Hematopoietic multipotent progenitor cell treated with erythropoietin and hydrocortisone succinate and interleukin-3 and kit ligand, for 8 days (in vitro differentiated cells): ENCODE measurements at regions not wholly inside any gene's neighbourhood (a gene's known extent, or its start where the extent isn't known, plus 50 kb on each side); places are given as distances from the start of the nearest gene placed in this dataset.
"Not testable (repeated sequence)": the region's sequence is repeated elsewhere in the genome, so short reads cannot be mapped to it uniquely, and the experiment has no call there.

Source experiments
- DNase-seq: peaks from one replicate; pipeline ENCODE4 v3.0.0-alpha.2; 2015

DNA sequence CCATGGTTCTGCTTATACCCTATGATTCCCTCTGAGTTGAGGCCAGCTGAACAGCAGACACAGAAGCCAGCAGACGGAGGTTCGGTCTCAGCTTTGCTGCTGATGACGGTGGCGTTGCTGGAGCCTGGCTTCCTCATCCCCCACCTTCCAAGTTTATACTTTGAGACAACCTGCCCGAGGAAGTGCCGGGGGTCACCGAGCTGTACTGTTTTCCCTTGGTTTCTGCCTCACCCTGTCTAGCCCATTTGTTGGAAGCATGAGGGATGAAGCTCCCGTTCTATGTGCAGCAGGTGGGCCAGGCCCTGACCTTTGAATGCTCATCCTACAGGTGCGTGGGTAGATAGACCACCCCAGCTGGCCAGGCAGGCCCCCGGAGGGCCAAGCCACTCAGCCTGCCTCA lies 117.3 kb downstream of the MYCN start:
- no peak for DNase-seq

DNA sequence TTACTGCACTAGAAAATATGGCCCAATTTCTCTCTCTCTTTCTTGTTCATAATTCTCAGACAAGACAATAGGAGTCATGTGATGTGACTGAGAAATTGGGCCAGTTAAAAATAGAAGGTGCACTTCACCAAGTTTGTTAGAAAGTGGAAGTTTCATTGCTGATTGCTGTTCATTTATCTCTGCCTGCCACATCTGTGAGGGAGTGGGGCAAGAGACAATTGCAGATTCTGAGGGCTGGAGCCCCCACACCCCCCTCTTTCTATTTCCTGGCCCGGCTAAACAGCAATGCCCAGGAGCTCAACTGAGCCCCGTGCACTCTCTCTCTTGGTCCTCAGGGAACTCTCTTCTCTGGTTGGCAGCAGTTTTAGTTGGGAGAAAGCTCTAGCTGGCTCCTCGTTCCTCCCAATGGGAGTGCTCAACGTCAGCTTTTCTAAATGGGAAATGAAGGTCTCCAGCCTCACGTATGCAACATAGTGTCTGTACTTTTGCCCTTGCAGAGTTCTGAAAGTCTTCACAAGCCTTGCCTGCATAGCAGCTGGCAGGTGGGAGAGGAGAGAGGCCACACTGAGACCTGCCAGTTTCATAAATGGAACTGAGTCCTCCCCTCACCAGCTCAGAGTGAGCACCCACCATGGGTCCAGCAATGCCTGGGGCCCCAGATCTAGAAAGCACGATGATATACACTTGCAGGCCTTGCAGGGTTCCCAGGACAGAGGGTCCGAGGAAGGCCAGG lies 115.7 kb downstream of the MYCN start:
- peak; percentile 45 for DNase-seq

DNA sequence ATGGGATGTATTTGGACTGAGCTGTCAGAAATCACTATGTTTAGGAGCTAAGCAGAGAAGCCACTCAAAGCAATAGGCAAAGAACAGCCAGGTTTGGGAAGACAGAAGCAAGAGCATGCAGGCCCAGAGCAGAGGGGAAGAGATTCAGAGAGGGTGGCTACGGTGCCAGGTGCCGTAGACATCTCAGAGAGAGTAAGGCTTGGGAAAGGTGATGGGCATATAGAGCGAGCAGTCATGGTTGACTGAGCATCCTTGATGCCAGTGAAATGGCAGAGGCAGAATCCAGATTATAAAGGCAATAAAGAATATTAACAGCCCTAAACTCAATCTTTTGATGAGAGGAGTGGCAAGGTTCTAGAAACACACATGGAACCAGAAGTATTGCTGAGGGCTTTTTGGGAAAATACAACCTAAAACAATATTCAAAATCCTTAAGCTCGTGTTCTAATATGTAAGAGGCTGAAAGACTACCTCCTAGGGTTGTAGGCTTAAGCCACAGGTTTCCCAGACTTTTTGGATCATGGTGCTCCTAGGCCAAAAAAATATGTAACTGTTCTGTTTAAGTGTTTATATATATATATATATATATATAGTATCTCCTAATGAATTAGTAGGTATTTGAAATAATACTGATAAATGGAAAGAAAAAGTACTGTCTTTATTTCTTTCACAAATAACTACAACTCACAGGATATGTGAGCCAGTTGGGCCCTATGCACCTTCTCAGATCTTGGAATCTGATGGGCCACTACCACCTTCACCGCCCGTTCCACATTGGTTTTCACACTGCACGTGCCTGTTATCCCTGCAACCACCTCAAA lies 113.3 kb downstream of the MYCN start:
- DNase-seq: no peak

DNA sequence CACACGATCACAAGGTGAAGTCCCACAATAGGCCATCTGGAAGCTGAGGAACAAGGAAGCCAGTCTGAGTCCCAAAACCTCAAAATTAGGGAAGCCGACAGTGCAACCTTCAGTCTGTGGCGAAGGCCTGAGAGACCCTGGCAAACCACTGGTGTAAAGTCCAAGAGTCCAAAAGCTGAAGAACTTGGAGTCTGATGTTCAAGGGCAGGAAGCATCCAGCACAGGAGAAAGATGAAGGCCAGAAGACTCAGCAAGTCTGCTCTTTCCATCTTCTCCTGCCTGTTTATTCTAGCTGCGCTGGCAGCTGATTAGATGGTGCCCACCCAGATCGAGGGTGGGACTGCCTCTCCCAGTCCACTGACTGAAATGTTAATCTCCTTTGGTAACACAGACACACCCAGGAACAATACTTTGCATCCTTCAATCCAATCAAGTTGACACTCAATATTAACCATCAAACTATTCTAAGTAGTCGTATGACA lies 112.3 kb downstream of the MYCN start:
- DNase-seq: not testable (repeated sequence)

DNA sequence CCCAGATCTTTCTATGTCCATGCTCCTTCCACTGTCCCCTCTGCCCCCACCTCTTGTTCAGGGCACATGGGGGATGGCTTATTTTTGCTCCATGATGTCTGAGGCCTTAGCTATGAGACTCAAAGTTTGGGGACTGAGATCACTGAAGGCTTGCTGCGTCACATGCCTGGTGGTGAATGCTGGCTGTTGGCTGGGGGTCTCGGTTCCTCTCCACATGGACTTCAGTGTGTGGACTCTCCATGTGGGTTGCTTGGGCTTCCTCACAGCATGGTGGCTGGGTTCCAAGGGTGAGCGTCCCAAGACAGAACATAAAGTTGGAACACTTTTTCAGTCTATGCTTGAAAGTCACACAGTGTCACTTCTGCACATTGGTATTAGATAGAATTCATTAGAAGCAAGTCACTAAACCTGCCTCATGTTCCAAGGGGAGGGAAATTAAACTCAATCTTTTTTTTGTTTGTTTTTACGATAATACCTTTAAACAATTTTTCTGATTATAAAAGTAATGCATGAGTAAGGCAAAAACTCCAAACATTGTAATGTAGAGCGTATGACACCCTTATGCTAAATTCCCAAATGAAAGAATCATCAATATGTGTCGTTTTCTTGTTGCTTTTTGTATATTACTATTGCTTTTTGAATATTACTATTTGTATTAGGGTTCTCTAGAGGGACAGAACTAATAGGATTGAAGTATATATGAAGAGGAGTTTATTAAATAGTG lies 111.7 kb downstream of the MYCN start:
- no peak for DNase-seq

DNA sequence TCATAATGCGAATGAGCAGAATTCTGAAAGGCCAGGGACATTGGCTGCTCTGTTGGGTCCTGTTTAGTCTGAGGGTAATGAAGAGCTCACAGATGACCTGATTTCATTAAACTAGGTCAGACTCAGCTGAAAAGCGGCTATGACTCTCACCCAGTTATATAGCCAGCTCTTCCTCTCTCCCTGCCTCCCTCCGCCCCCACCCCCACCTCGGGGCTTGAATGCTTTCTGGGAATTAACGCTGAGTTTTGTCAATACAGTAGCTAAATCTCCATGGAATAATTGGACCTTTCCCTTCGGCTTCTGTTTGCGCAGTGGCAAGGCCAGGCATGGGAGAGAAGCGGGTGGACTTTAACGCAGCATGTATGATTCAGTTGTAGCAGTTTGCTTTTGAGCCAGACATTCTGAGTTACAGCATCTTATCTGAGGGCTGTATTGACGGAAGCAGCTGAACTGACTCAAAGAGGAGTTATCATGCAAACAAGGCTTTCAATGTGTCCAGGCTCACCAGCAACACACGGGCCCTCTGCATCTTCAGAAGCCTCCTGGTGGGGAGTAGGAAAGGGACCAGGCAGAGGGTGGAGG lies 110.6 kb downstream of the MYCN start:
- DNase-seq: no peak

DNA sequence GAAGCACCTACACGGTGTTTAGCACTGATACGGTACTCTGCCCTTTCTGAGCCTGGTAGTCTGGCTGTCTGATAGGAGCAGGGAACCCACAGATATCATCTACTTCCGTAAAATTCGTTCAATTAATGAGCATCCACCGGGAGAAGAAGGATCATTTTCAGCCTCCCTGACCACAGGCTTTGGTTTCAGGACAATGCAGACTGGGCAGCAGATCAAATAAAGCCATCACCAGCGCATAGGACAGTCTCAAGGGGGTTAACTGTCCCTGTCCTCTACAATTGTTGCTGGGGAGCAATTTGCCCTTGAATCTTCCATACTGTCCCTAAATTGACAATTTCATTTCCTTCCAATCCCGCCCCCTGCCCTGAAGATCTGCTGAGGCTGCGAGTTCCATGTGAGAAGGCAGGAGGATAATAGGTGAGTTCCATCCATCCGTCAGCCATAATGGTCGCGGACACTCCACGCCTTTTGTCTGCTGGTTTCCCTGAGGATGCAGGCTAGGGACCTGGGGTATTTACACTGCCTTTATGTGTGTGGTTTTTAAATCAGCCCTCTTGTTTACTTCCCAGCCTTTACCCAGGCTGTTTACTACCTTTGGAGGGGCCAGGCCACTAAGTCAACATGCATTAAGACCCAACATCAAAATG lies 110.0 kb downstream of the MYCN start:
- no peak for DNase-seq

DNA sequence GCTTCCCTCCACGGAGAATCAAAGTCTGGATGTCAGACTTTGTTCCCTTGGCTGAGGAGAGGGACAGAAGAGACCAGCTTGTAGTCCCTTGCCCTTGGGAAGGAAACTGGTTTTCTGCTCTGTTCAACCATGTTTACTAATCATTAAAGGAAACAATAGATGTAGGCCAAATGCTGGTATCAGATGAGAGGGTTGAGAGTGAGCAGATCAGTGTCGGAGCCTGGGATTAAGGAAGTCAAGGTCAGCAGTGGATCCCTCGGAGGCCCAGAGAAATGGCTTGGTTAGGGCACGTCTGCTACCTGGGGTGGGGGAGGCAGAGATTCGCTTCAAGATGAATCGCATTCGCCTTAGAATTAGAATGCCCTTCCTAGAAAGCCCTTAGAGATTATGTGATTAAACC lies 109.1 kb downstream of the MYCN start:
- no peak for DNase-seq

DNA sequence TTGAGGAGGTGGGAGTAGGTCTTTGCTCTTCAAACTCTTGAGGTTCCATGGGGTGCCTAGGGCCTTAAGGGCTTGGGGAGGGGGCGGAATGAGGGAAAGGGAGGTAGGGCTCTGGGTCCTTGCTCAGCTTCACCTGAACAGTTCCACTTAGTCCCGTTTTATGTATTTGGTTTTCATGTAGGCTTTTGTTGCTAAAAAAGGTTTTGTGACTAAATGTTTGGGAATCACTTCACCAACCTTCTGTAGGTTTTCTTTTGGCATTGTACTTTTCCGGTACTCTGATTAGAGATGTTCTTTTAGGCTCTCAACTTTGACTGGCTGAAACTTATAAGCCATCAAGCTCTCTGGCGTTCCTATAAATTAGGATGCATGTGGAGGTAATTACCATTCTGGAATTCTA lies 108.1 kb downstream of the MYCN start:
- DNase-seq: no peak

DNA sequence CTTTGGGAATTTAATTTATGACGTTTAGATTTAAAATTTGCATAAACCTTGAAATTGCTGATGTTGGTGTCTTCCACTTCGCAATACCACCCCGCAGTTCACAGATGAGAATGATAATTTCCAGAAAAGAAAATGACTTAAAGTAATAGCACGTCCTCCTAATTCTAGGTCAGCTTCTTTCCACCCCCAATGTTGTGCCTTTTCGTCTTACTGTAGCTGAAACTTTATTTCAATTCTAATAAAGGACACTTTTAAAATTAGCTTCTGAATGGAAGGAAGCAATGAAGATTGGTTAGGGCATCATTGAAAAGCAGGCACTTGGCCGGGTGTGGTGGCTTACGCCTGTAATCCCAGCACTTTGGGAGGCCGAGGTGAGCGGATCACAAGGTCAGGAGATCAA lies 107.4 kb downstream of the MYCN start:
- DNase-seq: no peak

DNA sequence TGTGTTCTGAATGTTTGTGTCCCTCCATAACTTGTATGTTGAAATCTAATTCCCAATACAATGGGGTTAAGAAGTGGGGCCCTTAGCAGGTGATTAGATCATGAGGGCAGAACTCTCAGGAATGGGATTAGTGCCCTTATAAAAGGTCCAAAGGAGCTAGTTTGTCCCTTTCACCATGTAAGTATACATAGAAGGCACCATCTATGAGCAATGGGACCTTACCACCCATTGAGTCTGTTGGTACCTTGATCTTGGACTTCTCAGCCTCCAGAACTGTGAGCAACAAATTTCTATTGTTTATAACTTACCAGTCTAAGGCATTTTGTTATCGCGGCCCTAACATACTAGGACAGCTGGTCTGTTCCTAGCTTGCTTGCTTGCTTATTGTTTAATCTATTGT lies 106.3 kb downstream of the MYCN start:
- DNase-seq: no peak

DNA sequence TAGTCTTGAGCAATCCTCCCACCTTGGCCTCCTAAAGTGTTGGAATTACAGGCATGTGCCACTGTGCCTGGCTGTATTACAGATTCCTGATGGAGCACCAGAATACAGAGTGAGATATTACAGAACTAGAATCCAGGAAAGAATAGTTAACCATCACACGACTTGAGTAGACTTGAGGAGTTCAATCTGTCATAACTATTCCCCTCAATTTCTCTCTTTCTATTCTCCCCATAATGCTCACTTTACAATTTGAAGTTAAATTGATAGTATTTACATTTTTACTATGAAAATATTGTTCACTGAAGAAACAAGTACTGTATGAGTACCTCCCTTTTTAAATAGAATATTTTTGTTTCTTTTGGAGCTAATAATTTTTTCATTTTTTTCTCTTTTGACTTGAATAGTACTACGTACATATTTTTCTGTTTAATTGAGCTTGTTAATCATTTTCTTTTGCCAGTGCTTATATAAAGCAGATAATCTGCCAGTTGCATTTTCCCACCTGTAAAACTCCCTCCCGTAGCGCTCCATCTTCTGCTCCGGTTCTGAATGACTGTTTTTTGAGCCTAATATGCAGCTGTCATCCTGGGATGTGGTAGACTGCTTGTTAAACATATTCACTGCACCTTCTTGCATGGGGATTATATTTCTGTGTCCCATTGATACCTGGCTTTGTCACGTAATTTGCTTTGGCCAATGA lies 105.5 kb downstream of the MYCN start:
- DNase-seq: no peak

DNA sequence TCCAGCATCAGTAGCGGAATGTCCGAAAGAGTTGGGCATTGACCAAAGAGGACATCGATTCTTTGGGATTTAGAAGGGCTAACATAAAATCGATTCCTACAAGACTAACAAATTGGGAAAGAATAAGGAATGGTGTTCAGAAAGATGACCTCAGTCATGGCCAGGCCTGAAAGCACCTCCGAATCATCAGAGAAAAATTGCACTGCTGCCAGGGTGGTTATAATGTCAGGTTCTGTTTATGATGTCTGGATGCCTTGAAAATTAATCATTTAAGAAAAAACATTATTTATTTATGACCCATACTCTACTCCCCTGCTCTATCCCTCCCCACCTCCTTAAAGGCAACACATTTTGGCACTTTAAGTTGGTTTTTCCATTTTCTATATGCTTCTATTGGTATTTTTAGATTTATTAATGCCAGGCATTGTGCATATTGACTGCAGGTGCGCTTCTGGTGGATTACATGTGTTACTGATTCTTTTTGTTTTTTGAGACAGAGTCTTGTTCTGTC lies 104.7 kb downstream of the MYCN start:
- no peak for DNase-seq

DNA sequence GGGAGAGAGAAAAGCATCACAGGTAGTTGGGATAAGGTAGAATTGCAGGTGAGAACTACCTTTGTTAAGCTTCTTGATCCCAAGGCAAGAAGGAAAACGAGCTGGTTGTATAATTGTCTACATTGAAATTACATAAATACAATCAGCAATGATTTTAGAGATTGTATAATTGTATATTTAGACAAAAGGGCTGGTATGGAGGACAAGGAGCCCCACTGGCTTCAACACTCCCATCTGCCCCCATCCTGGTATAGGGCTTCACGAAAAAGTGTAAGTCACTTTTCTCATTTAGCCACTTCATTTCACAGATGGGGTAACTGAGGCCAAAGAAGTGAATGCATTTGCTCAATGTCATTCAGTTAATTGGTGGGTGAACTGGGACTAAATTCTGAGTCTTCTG lies 103.3 kb downstream of the MYCN start:
- no peak for DNase-seq

DNA sequence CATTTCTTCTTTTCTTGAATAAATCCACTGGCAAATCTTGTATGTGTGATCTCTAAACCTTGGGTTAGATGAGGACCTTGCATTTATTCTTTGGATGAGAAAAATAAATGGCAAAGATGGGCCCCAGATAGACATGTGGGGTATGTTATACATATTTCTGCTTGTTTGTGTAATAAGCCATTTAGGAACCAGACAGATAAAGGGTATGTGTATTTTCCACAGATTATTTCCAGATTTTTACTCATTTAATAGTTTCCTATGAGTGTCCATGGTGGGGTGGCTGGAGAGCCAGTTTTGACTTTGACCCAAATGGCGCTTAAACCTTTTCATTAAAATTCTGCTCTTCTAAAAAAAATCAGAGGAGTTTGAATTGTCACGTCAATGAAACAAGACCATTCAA lies 102.8 kb downstream of the MYCN start:
- no peak for DNase-seq

DNA sequence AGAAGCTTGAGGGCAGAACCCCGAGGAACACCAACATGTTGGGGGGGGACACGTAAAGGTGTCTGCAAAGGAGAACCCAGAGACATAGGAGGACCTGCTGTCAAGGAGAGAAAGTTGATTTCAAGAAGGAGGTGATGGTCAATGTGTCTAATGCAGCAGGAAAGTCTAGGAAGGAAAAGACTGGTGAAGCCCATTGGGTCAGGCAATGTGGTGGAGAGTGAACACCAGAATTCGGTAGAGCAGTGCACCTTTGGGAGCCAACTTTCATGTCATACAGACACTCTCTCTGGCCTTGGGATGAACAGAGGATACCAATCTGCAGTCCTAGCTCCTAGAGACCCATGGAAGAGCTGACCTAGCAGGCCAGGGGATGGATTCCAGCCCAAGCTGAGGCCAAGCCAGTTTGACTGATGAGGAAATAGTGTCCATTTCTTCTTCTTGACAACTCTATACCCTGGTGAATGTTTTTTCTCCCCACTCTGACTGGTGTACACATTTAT lies 101.9 kb downstream of the MYCN start:
- no peak for DNase-seq

DNA sequence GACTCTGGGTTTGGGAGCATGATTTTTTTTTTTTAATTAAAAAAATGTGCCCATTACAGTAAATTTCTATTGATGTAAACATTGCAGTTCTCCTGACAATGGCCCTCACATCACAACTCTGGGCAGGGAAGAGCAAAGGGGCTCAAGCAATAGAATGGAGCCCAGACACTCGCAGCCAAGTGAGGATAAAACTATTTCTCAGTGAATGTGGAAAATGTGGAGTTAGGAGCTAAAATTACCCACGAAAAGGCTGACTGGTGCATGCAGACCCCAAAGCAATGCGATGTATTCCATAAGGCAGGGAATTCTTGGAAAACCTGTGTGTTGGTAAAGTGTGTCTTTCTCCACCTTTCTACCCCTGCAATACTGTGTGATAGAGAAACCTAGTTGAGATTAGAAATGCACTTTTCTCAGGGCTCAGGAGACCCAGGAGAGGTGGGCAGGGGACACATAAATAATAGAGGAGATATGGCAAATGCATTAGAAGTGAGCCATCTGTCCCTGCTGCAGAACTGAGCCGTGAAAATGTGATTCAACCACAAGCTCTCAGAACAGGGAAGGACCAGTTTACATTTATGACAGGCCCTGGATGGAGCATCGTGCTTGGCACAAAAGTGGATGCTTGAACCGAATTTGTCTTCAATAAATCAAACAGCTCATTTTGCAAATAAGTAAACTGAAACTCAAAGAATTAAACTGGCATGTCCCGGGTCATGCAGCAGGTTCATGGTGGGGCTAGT lies 100.1 kb downstream of the MYCN start:
- no peak for DNase-seq

DNA sequence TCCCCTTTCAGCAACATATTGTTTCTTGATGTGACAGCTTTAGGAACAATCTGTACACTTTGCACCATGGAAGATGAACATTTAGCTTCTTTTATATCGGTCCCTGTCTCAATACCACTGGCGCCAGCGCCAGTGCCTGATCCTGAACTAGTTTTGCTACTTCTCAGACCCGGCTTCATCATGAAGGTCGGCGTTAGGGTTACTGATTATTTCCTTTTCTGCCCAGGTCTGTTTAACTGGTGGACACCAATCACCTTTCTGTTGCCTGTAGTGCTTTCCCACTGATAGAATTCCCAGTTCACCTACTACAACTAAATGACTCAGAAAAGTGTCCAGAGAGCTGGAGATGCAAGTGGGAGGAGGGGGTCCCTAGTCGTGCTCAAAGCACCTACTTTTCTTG lies 99.5 kb downstream of the MYCN start:
- DNase-seq: no peak

DNA sequence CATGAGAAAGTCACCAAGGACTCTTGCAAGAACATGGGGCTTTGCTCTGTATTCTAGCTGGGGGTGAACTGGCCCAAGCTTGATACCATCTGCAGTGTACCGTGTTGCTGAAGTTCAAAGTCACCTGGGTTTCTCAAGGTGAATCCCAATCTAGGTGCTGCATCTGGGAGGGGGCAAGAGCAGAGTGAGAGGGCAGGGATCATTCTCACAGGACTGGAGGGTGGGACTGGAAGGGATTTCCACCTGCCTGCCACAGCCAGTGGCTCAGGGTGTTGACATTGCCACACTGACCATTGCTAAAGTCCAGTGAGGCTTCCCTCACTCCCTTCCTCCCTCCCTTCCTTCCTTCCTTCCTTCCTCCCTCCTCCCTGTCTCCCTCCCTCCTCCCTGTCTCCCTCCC lies 98.7 kb downstream of the MYCN start:
- no peak for DNase-seq

DNA sequence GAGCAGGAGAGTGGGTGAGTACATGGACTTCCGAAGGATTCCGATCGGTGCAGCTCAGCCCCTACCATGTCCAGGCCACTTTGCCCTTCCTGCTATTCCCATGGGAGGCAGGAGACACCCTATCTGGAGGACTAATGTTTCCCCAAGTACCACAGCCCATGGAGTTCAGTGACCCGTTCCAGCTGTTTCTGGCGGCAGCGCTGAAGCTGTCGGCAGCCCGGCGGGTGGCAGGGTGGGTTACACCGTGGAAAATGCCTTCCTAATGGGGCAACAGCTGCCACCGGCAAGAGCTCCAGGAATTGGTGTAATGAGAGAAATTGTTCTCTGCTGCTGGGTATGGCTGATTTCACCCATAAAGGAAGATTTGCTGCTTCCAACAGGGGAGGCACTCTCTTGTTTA lies 98.3 kb downstream of the MYCN start:
- no peak for DNase-seq
